IPS-15b (cell line): ENCODE measurements at regions not wholly inside any gene's neighbourhood (a gene's known extent, or its start where the extent isn't known, plus 50 kb on each side); places are given as distances from the start of the nearest gene placed in this dataset.

ENCODE experiments used
- H3K27me3 ChIP-seq: one replicate; pipeline ENCODE4 v1.6.1; 2013; ENCODE audit warnings: low read length; ENCODE audit not compliant: control insufficient read depth, insufficient read depth
- H3K36me3 ChIP-seq: one replicate; pipeline ENCODE4 v1.6.1; 2013; ENCODE audit warnings: low read length; ENCODE audit not compliant: control insufficient read depth, insufficient read depth
- H3K4me1 ChIP-seq: one replicate; pipeline ENCODE4 v1.6.1; 2013; ENCODE audit warnings: mild to moderate bottlenecking, low read length; ENCODE audit not compliant: control insufficient read depth, insufficient read depth
- H3K4me3 ChIP-seq: one replicate; pipeline ENCODE4 v1.5.1; 2013; ENCODE audit warnings: low read depth, low read length
- H3K9ac ChIP-seq: one replicate; pipeline ENCODE4 v1.6.1; 2013; ENCODE audit warnings: low read depth, mild to moderate bottlenecking, low read length
- H3K9me3 ChIP-seq: one replicate; pipeline ENCODE4 v1.6.1; 2013; ENCODE audit warnings: mild to moderate bottlenecking, low read length; ENCODE audit not compliant: control insufficient read depth, insufficient read depth

DNA sequence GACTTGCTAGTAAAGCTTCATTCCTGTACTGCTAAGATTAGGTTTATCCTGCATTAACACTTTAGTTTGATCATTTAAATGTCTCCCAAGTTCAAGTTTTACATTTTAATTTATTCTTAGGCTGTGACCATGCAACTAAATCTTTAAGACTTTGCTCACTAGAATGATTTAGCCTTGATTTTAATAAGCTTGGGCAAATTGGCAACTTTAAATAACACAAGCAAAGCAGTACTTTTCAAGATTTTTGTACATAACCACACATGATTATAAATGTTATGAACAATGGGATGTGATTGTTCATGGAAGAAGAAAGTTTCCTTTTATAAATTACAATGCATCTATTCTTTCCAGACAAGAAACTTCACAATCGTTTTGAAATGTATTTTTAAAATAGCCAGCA lies 948.0 kb upstream of the EPHA7 start:
- H3K9me3 ChIP-seq = no peaks in the 10 kb centered on the region
- no peaks in the 10 kb centered on the region for H3K4me1 ChIP-seq
- H3K9ac ChIP-seq = no peak overlapping the region
- H3K27me3 ChIP-seq = no peaks in the 10 kb centered on the region
- H3K4me3 ChIP-seq = no peak overlapping the region
- no peaks in the 10 kb centered on the region for H3K36me3 ChIP-seq

GRCh38 chr6:94362061-94362864 lies 942.9 kb upstream of the EPHA7 start:
- Histone ChIP-seq H3K4me1 (no peaks in the 10 kb centered on the region), H3K4me3 (no peak overlapping the region), H3K9ac (no peak overlapping the region), H3K27me3 (no peaks in the 10 kb centered on the region), H3K36me3 (no peaks in the 10 kb centered on the region), H3K9me3 (no peaks in the 10 kb centered on the region)

DNA sequence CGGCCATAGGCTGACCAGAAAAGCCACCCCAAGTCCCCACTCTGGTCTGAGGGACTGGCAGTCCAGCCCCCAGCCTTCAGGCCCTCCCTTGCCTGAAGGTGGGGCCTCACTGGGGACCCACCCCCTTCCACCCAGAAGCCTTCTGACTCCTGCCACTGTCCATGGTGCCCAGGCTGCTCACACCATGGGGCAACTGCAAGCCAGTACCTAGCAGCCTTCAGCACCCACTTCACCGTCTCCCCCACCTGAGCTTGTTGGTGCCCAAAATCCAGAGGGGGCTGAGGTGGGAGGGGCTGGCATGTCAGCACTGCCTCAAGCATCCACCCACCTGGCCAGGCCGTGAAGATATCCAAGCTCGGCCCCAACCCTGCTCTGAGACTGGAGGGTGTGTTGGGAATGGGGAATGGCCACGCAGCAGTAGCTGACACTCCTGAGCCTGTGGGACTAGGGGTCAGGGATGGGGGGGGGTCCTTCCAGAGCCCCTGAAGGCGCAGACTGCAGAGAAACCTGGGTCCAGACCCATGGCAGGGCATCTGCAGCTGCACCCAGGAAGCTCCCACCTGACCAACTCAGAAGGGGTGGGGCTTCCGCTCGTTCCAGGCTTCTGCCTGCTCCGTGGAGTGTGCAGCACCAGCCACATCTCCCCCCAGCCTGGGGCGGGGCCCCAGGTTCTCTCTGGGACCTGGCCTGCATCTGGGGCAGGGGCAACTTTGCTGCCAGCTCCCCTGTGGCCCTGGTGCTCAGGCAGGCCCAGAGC lies 942.1 kb upstream of the EPHA7 start:
- H3K4me3 ChIP-seq = no peak overlapping the region
- H3K27me3 ChIP-seq = no peaks in the 10 kb centered on the region
- H3K4me1 ChIP-seq = no peaks in the 10 kb centered on the region

DNA sequence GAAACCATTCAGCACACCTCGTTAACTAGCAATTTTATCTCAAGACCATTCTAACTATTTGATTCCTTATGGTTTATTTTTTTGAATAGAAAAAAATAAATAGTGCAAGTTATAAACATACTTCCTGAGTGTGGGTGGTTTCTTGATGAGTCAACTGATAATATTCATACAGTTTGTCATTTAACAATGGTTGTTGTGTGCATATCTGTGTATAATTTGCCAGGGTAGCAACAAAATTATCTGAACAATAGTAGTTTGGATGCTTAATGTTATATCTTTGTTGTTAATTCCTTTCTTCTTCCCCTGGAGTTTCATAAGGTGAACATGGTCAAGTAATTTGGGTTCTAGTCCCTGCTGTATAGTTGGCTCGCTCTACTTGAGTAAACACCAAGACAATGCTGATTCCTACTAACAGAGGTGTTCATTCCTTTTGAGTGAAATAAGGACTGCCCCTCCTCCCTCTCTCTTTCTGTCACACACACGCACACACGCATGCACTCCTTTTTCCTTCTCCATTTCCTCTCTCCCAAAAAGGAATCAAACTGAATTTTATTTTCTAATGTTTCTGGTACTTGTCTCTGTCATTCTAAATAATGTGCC lies 938.1 kb upstream of the EPHA7 start:
- no peak overlapping the region for H3K9ac ChIP-seq
- H3K4me3 ChIP-seq = no peak overlapping the region
- no peaks in the 10 kb centered on the region for H3K27me3 ChIP-seq
- no peaks in the 10 kb centered on the region for H3K9me3 ChIP-seq
- no peaks in the 10 kb centered on the region for H3K36me3 ChIP-seq
- H3K4me1 ChIP-seq = no peaks in the 10 kb centered on the region

More for the DNA sequence above, 942.1 kb upstream of the EPHA7 start:
- Histone ChIP-seq H3K9me3 (no peaks in the 10 kb centered on the region), H3K9ac (no peak overlapping the region), H3K36me3 (no peaks in the 10 kb centered on the region)

GRCh38 chr6:94350833-94351232 lies 931.5 kb upstream of the EPHA7 start:
- H3K9me3 ChIP-seq = no peaks in the 10 kb centered on the region
- H3K4me3 ChIP-seq = peak overlapping the region; percentile 11
- no peaks in the 10 kb centered on the region for H3K36me3 ChIP-seq
- peaks cover 9% of the 10 kb centered on the region for H3K4me1 ChIP-seq
- H3K27me3 ChIP-seq = no peaks in the 10 kb centered on the region
- no peak overlapping the region for H3K9ac ChIP-seq

DNA sequence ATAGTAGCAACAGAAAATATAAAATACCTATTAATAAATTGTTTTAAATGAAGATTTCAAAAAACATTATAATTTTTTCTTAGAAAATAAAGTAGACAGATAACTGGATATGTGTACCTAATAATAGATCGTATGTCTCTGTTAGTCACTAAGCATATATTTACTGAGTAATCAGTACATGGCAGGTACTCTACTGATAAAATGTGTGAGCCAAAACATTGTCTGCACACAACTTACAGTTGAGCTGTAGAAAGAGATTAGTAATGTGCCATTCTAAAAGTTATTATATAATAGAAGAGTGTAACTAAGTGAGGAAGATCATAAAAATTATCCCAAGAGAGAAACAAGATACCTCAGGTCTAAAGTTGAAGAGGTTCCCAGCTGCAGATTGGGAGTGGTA lies 929.9 kb upstream of the EPHA7 start:
- Histone ChIP-seq H3K9me3 (no peaks in the 10 kb centered on the region), H3K4me1 (peaks cover 9% of the 10 kb centered on the region)

GRCh38 chr6:94344866-94345265 lies 925.5 kb upstream of the EPHA7 start:
- H3K27me3 ChIP-seq = no peaks in the 10 kb centered on the region
- H3K4me1 ChIP-seq = peaks cover 6% of the 10 kb centered on the region
- no peak overlapping the region for H3K9ac ChIP-seq
- H3K4me3 ChIP-seq = no peak overlapping the region
- no peaks in the 10 kb centered on the region for H3K36me3 ChIP-seq
- H3K9me3 ChIP-seq = no peaks in the 10 kb centered on the region

More for the DNA sequence above, 929.9 kb upstream of the EPHA7 start:
- Histone ChIP-seq H3K36me3 (no peaks in the 10 kb centered on the region), H3K4me3 (no peak overlapping the region), H3K9ac (no peak overlapping the region), H3K27me3 (no peaks in the 10 kb centered on the region)

GRCh38 chr6:94341173-94341572 lies 921.8 kb upstream of the EPHA7 start:
- Histone ChIP-seq H3K9ac (no peak overlapping the region), H3K27me3 (no peaks in the 10 kb centered on the region), H3K9me3 (no peaks in the 10 kb centered on the region), H3K4me1 (no peaks in the 10 kb centered on the region), H3K36me3 (no peaks in the 10 kb centered on the region), H3K4me3 (no peak overlapping the region)

- no peaks in the 10 kb centered on the region for H3K27me3 ChIP-seq
- no peaks in the 10 kb centered on the region for H3K36me3 ChIP-seq
- no peak overlapping the region for H3K4me3 ChIP-seq
- no peaks in the 10 kb centered on the region for H3K9me3 ChIP-seq
- no peaks in the 10 kb centered on the region for H3K4me1 ChIP-seq
- no peak overlapping the region for H3K9ac ChIP-seq
Measured at GRCh38 chr6:94323853-94324252, 904.5 kb upstream of the EPHA7 start.

DNA sequence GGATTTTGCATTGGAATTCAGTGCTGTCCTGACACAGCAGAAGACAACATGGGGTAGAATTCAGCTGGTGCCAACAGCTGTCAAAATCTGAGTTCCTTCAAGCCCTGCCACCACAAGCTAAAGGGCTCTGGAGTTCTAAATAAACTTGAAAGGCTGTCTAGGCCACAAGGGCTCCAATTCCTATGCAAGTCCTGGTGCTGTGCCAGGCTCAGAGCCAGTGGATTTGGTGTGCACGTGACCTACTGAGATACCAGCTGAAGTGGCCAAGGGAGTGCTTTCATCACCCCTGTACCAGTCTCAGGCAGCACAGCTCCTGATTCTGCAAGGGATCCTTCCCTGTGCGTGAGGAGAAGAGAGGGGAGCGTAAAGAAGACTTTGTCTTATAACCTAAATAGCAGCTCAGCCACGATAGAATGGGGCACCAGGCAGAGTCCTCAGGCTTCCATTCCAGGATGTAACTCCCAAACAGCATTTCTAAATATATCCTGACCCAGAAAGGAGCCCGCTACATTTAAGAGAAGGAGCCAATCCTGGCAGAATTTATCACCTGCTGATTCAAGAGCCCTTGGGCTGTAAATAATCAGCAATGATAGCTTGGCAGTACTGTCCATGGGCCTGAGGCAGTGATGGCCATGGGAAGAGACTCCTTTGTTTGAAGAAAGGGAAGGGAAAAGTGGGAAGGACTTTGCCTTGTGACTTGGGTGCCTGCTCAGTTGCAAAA lies 881.2 kb upstream of the EPHA7 start:
- no peaks in the 10 kb centered on the region for H3K36me3 ChIP-seq
- H3K9ac ChIP-seq = no peak overlapping the region
- no peak overlapping the region for H3K4me3 ChIP-seq
- H3K4me1 ChIP-seq = no peaks in the 10 kb centered on the region
- H3K9me3 ChIP-seq = no peaks in the 10 kb centered on the region
- no peaks in the 10 kb centered on the region for H3K27me3 ChIP-seq

DNA sequence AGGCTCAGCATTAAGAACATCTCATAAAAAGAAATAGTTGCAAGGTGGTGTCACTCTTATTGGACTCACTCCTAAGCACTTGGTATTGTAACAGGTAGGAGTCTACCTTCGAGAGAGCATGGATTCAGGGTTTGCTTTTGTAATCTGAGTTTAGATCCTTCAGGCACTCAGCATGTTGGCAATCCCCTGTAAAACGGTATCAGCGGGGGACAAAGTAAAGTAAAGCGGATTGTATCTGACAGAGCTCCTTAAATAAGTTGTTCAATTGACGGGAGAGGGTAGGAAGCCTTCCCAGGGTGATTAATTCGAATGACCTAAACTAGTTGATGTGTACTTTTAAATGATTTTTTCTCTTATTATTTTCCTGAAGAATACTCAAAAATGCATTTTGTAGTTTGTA lies 869.8 kb upstream of the EPHA7 start:
- Histone ChIP-seq H3K9me3 (no peaks in the 10 kb centered on the region), H3K9ac (no peak overlapping the region), H3K4me1 (no peaks in the 10 kb centered on the region), H3K4me3 (no peak overlapping the region), H3K36me3 (no peaks in the 10 kb centered on the region), H3K27me3 (no peaks in the 10 kb centered on the region)
